HG03196 (cell line): ENCODE measurements at regions not wholly inside any gene's neighbourhood (a gene's known extent, or its start where the extent isn't known, plus 50 kb on each side); places are given as distances from the start of the nearest gene placed in this dataset.

Experiments used
- ATAC-seq: cut with Tn5 transposase; IDR thresholded peaks from one replicate; pipeline ENCODE4 v1.9.1; 2021; ENCODE audit not compliant: unreplicated experiment

GRCh38 chr1:238242181-238242580, 351.5 kb upstream of the ZP4 start:
- no peak for ATAC-seq

GRCh38 chr1:238241607-238242006, 350.9 kb upstream of the ZP4 start:
- ATAC-seq: no peak

GRCh38 chr1:238239343-238239742, 348.6 kb upstream of the ZP4 start:
- no peak for ATAC-seq

- no peak for ATAC-seq
These were observed 343.2 kb upstream of the ZP4 start for GRCh38 chr1:238233966-238234365.

- ATAC-seq: no peak
These were observed 341.5 kb upstream of the ZP4 start for GRCh38 chr1:238232084-238232710.

GRCh38 chr1:238226810-238227209, 336.1 kb upstream of the ZP4 start:
- ATAC-seq: no peak

GRCh38 chr1:238223076-238223640, 332.4 kb upstream of the ZP4 start:
- no peak for ATAC-seq

- ATAC-seq: no peak
These were observed 331.0 kb upstream of the ZP4 start for GRCh38 chr1:238221738-238222137.

GRCh38 chr1:238214449-238214848, 323.7 kb upstream of the ZP4 start:
- ATAC-seq: no peak

GRCh38 chr1:238205045-238205662, 314.4 kb upstream of the ZP4 start:
- no peak for ATAC-seq

GRCh38 chr1:238201992-238202391, 311.3 kb upstream of the ZP4 start:
- no peak for ATAC-seq

- ATAC-seq: no peak
These were observed 308.6 kb upstream of the ZP4 start for GRCh38 chr1:238199325-238199724.

- ATAC-seq: no peak
These were observed 305.8 kb upstream of the ZP4 start for GRCh38 chr1:238196516-238196915.

GRCh38 chr1:238191170-238191569, 300.4 kb upstream of the ZP4 start:
- no peak for ATAC-seq

- no peak for ATAC-seq
These were observed 296.8 kb upstream of the ZP4 start for GRCh38 chr1:238187575-238187949.

GRCh38 chr1:238186887-238187574, 296.3 kb upstream of the ZP4 start:
- ATAC-seq: no peak

- no peak for ATAC-seq
These were observed 287.4 kb upstream of the ZP4 start for GRCh38 chr1:238177960-238178645.

- no peak for ATAC-seq
These were observed 286.6 kb upstream of the ZP4 start for GRCh38 chr1:238177351-238177750.

GRCh38 chr1:238176441-238176840, 285.7 kb upstream of the ZP4 start:
- ATAC-seq: no peak

GRCh38 chr1:238171985-238172384, 281.3 kb upstream of the ZP4 start:
- no peak for ATAC-seq

GRCh38 chr1:238161955-238162354, 271.2 kb upstream of the ZP4 start:
- no peak for ATAC-seq

- ATAC-seq: no peak
These were observed 263.2 kb upstream of the ZP4 start for GRCh38 chr1:238153939-238154338.
